Activated CD8-positive, alpha-beta memory T cell treated with anti-CD3 and anti-CD28 coated beads, Interleukin-2, amount 50 U/mL, for 1 hour (primary cell): ENCODE measurements at regions not wholly inside any gene's neighbourhood (a gene's known extent, or its start where the extent isn't known, plus 50 kb on each side); places are given as distances from the start of the nearest gene placed in this dataset.
"Not testable (repeated sequence)": the region's sequence is repeated elsewhere in the genome, so short reads cannot be mapped to it uniquely, and the experiment has no call there.

Source experiments
- DNase-seq: peaks from one replicate; pipeline ENCODE4 v3.0.0-alpha.2; 2020; ENCODE audit errors: extremely low read depth

DNA sequence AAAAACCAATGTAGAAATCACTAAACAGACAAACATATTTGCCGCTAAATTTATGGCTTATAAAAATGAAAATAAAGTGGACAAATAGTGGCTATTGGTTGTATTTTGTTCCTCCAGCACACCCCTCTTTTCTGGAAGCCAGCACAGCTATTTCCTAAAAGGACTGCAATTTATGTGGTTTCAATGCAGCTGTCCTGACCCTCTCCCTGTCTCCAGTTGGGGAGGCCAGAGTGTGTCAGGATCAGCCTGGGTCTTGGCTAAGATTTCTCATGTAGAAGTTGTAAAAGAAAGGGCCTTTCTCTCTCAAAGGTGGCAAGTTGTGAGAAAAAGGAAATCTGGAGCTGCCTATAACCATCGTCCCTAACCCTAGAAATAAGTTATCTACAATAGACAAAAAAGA, 165.6 kb downstream of the ALDH8A1 start:
- DNase-seq = no peak

DNA sequence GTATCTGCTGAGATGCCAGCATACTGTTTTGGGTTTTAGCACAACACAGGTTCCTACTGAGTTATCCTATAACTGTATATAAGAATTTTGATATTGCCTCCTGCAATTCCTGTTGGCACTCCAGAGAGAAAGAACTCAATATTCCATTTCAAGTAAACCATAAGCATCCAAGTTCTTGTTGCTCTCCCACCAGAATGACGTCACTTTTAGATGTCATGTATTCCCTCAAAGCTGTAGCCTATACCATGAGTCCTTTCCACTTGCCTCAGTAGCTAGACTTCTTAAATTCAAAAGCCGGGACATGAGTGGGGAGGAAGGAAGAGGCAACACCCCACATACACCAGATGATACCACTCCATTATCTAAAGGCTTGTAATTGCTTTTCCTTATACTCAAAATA, 171.5 kb downstream of the ALDH8A1 start:
- DNase-seq = no peak

DNA sequence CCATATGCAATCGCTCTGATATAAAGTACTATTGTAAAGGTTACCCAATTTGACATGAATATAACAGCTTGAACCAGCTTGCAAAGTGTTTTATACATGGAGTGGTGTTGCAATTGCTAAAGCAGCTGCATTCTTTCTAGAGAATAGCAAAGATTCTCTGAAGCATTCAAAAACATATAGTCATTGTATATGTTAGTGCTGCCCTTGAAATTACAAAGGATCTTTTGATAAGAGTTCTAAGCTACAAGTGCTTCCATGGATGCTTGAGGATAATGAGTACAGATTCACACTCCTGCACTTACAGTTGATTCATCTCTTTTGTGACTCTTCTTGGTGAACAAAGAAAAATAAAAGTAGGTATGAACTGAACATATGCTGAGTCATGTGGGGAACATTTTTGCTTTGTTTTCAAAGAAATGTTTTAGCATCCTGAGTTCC, 175.7 kb downstream of the ALDH8A1 start:
- DNase-seq = no peak

DNA sequence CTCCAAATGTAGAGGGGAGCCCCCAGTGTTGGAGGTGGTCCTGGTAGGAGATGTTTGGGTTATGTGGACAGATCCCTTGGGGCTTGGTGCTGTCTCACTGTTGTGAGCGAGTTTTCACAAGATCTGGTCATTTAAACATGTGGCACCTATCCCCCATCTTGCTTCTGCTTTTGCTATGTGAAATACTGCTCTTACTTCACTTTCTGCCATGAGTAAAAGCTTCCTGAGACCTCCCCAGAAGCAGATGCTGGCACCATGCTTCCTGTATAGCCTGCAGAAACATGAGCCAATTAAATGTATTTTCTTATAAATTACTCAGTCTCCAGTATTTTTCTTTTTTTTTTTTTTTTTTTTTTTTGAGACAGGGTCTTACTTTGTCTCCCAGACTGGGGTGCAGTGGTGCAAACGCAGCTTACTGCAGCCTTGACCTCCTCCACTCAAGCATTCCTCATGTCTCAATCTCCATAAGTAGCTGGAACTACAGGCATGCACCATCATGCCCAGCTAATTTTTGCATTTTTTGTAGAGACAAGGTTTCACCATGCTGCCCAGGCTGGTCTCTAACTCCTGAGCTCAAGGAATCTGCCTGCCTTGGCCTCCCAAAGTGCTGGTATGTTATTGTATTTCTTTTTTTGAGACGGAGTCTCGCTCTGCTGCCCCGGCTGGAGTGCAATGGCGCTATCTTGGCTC, 177.1 kb downstream of the ALDH8A1 start:
- DNase-seq = no peak

DNA sequence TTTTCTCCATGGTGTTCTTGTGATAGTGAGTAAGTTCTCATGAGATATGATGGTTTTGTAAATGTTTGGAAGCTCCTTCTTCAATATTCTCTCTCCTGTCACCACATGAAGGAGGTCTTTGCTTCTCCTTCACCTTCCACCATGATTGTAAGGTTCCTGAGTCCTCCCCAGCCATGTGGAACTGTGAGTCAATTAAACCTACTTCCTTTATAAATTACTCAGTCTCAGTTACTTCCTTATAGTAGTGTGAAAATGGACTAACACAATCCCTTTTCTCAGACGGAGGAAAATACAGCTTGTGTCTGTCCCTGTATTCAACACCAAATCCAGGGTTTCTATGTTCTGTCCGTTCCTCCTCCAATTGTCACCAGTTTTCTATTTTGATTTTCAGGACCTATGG, 181.0 kb downstream of the ALDH8A1 start:
- DNase-seq = no peak

DNA sequence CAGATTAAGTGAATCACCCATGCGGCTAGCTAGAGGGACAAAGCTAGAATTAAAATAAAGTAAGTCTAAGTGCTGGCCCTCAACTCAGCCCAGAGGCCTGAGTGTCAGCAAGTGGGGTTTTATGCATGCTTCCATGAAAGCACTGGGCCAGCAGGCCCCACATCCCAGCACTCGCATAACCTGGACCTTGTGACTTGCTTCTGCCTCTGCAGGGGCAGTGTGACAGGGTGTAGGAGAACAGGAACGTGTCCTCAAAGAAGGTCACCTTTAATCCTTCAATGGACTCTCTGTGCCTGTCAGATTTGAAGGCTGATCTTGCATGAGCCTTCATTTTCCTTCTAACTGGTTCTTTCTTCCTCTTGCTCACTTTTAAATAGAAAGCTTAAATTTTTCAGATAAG, 183.4 kb downstream of the ALDH8A1 start:
- no peak for DNase-seq

DNA sequence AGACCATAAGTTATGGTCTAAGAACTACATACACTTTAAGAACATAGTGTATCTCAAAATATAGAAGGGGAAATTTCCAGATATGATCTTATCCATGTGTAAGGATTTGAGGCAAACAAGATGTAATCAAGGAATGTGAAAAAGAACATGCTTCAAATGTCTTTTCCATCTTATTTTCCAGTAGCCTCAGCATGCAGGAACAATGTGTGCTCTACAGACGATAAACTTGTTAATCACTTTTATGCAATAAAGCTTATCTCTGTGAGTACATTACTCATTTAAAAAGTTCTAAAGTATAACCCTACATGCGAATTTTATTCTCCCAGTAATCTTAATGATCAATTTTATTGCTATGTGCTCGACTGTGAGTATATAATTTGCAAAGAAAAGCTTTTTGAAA, 185.2 kb downstream of the ALDH8A1 start:
- DNase-seq = no peak

DNA sequence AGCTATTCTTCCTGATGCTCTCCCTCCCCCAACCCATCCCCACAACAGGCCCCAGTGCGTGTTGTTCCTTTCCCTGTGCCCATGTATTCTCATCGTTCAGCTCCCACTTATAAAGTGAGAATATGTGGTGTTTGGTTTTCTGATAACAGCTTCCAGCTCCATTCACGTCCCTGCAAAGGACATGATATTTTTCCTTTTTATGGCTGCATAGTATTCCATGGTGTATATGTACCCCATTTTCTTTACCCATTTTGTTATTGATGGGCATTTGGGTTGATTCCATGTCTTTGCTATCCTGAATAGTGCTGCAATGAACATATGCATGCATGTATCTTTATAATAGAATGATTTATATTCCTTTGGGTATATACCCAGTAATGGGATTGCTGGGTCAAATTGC, 186.3 kb downstream of the ALDH8A1 start:
- DNase-seq = not testable (repeated sequence)

DNA sequence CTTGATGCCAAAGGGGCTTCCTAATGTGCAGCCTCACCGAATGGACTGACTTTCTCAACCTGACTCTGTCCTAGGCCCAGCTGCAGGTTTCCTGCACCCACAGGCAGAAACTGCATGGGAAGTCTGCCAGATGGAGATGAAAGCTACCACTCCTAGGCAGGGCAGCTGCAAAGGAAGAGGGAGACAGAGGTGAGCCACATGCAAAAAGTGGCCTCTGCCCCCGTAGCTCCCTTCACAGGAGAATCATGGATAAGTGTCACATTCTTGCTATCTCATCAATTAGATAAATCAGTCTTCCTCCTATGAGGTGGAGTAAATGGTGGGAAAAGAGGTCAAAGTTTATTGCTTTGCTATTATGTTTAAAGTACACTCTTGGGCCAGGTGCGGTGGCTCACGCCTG, 191.3 kb downstream of the ALDH8A1 start:
- DNase-seq = no peak

DNA sequence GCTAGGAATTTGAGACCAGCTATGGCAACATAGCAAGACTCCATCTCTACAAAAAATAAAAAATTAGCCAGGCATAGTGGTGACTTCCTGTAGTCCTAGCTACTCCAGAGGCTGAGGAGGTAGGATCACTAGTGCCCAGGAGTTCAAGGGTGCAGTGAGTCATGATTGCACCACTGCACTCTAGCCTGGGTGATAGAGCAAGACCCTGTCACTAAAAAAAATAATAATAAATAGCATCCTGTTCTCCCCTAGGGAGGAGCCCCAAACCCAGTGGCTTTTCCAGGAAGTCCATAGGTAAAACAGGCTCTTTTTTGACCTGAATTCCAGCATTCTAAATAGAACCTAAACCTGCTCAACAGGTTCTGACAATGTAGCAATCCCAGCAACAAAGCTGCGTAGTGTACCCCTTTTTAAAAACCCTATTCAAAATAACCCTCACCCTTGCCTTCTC, 192.0 kb downstream of the ALDH8A1 start:
- no peak for DNase-seq

DNA sequence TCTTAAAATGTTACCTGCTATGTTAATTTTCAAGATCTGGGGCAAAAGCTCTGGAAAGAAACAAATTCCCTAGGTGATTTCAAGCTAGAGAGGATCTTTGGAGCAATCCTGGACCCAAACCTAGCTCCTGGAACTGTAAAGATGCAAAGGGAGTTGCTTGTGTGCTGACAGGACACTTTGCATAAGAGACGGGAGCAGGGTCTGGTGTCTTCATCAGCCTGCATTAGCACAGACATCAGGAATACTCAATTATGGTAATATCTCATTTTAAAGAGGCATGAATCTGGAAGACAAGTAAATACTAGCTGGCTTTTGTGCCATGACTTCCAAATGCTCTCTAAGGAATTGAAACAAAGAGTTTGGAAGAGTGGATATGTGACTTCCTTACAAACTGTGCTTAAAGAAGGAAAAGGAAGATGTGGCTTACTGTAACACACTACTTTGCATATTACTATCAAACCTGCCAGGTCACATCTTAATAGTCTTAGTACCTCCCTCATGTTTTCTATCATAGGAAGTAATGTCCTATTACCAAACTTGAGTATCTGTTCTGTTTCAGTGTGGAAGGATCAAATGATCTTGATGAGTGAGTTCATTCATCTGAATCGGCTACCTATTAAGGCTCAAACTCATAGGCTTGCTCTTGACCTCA, 193.4 kb downstream of the ALDH8A1 start:
- no peak for DNase-seq

DNA sequence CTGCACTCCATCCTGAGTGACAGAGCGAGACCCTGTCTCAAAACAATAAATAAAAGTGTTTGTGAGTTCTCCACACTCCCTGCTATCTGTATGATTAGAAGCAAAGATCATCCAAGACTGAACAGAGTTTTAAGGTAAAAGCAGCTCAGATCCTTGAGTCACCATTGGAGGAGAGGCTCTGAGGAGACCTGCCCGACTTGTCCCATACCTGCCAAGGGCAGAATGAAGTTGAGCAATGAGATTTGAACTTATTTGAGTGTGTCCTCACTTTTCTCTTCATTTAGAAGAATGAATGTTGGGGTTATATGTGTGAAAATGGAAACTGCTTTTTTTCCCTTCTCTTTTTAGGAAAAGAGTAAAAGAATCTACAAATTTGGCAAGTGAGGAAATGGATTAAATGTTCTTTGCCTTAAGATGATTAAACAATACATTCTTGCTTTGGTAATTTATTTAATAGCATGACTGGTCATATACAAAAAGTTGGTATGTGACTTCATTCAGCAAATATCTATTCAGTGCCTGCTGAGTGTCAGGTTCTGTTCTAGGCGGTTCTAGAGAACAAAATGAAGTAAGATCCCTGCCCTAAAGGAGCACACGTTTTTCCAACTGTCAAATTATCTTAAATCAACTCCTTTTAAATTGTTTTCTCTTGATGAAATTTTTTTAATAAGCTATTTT, 195.7 kb downstream of the ALDH8A1 start:
- DNase-seq = no peak

DNA sequence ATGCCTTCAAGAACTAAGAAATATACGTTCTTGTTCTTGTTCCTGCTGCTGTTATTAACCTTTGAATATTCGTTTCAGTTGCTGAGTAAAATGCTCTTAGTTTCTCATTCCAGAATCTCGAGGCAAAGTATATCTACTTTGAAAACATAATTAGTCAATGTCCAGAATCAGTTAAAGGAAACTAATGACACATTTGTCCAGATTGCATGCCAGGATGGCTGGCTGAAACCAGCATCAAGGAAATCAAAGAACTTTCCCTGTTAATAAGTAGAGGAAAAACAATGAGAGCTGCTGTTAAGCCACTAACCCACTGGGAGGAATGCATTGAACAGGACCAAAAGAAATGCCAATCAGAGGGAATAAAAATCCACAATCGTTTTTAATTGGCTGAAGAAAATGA, 196.9 kb downstream of the ALDH8A1 start:
- no peak for DNase-seq

DNA sequence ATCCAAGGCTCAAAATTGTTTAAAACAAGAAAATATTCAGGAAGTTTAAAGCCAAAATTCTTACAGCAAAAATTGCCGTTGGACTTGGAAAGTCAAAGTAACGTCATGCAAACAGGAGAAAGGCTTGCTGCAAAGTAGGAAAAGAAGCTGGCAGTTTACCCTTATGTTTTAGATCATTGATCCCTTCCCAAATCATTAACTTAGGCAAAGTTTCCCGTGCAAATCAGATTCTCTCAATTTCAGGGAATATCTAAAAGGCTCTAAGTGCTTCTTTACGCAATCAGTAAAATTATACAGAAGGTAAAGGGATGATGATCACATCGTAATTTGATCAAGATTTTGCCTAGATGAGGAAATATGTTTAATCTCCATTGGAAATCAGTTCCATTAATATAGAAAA, 197.5 kb downstream of the ALDH8A1 start:
- DNase-seq = no peak

DNA sequence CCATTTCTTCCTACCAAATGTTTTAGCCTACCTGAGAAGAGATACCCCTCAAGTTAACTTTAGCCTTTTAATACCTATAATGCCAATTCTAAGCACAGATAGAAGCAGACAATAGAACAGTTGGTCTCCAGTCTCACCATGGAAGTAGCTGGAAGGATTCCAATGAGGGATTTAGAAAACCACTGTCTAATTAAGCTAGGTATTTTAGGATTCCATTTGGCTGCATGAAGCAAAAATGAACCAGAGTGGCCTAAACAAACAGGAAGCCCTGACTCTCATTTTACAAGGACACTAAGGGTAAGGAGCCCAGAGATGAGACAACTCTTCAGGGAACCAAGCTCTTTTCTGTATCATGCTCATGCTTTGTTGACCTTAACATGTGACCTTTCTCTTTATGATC, 199.2 kb downstream of the ALDH8A1 start:
- DNase-seq = no peak

DNA sequence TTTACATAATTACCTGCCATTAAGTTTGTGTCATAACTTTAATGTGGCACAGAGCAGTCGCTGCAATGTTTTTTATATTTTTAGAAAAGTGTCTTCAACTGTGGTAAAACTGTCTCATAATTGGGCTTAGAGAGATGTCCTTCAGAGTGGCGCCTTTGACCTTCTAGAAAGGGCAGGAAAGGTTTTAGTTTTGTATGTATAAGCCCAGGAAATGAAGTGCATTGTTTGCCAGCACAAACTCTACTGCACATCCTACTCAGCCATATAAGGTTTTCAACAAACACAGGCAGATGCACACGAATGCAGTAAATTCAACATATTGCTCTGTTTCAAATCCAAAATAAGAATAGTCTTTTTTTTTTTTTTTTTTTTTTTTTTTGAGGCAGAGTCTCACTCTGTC, 201.4 kb downstream of the ALDH8A1 start:
- DNase-seq = no peak

DNA sequence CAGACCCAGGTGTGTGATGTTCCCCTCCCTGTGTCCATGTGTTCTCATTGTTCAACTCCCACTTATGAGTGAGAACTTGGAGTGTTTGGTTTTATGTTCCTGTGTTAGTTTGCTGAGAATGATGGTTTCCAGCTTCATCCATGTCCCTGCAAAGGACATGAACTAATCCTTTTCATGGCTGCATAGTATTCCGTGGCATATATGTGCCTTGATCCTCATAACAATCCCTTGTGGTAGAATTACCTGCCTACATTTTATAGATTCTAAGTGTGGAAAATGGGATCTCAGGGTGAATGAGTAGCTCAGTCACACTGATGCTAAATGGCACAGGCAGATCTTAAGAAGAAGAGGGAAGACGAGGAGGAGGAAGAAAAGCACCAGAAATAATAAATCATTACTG, 202.7 kb downstream of the ALDH8A1 start:
- not testable (repeated sequence) for DNase-seq

DNA sequence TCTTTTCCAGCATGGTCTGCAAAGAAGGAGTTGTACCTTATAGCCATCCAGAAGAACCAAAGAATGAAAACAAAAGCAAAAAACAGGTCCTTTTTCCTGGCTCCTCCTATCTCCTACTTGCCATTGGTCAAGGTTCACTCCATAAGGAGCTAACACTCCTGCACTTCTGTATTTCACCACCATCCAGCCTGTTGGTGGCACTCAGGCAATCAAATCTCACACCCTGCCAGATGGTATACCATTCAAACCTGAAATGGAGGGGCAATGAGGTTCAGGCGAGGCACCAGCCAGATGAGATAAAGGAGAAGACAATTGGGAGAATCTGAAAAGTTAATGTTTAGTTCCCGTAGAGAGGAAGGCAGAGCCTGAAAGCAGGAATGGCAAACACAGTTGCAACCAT, 203.8 kb downstream of the ALDH8A1 start:
- no peak for DNase-seq

DNA sequence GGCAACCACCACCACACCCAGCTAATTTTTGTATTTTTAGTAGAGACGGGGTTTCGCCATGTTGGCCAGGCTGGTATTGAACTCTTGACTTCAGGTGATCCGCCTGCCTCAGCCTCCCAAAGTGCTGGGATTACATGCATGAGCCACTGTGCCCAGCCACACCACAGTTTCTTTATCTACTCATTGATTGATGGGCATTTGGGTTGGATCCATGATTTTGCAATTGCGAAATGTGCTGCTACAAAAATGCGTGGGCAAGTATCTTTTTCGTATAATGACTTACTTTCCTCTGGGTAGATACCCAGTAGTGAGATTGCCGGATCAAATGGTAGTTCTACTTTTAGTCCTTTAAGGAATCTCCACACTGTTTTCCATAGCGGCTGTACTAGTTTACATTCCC, 204.7 kb downstream of the ALDH8A1 start:
- DNase-seq = not testable (repeated sequence)

DNA sequence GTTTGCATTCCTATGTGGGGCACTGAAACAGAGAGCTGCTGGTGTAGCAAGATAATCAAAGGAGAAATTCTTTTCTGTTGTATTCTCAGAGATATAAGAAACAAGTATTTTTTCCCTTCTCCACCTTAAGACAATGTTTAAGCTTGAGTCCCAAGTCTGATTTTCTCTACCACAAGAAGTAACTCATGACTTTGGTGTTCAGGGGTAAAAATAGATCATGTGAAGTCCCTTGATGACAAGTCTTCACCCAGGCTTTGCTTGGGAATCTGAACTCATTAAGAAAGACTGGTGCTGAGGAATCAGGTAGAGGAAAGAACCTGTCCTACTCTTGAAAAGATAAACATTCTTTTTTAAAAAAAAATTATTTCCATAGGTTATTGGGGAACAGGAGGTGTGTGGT, 205.6 kb downstream of the ALDH8A1 start:
- DNase-seq = no peak

DNA sequence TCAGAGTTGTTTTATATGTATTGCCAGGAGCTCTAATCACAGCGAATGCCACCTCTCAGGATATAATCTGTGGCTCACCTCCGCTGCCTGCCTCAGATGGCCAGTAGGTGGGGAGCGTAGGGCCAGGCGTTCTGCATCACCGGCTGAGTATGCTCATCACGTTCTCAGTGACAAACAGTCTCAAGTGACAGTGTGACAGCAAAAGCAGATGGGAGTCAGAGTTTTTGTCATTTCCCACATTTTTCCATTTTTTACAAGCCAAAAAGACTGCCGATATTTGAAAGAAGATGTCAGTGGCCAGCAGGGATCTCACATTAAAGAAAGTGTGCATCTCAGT, 208.7 kb downstream of the ALDH8A1 start:
- no peak for DNase-seq

DNA sequence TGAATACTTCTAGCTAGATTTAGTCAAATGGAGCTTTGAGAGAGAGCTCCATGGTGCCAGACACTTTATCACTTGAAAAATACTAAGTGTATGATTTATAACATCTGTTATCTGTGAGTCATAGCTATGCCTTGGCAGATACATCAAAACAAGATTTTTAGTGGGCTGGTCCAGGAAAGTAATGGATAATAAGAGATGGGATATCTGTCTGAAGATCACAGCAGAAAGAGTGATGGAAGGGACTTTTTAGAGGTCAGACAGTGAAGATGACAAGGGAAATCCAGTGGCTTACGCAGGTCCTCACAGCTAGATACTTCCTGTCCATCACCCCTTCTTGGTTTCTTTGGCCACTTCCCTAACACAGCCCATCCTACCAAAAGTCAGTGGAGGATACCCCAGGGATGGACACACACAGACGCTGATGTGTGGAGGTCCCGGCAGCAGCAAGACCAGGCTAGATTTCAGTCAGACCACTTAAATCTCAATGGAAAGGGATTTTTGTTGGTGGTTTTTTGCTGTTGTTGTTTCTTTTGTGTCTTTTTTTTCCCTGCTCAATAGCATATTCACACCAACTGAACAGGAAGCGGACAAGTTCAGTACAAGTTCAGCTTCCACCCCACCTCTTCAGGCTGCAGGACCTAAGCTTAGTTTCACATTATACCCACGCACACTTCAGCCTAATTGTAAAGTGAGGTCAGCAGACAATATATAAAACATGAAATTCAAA, 209.3 kb downstream of the ALDH8A1 start:
- DNase-seq = no peak

DNA sequence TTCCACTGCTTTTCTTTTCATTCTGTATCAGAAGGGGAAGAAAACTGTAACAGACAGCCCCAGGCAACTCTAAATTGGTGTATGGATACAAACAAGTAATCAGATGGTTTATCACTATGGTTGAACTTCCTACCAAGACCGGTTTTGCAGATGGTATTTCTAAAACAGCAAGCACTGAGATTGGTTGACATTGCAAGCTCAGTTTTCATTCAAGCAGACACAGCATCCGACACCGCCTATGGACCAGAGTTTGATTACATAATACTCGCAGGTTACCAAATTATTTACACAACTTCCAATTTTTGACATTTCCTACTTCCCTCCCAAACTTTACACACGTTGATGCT, 209.9 kb downstream of the ALDH8A1 start:
- no peak for DNase-seq
